Liver (tissue), 3 donors: ENCODE measurements at regions not wholly inside any gene's neighbourhood (a gene's known extent, or its start where the extent isn't known, plus 50 kb on each side); places are given as distances from the start of the nearest gene placed in this dataset.

Experiments used
- CTCF ChIP-seq: fragments of 150-350 bp; IDR thresholded peaks from 2 replicates; pipeline ENCODE4 v1.5.1; 2017; ENCODE audit warnings: improper control_type of control experiment, low read depth, low read length; ENCODE audit not compliant: missing input control
- HNF4G ChIP-seq: IDR thresholded peaks from 2 replicates; pipeline ENCODE4 v1.6.1; 2016; ENCODE audit warnings: antibody characterized with exemption
- REST ChIP-seq: IDR thresholded peaks from 2 replicates; pipeline ENCODE4 v1.6.1; 2016; ENCODE audit warnings: antibody characterized with exemption, mild to moderate bottlenecking
- TAF1 ChIP-seq: conservative IDR thresholded peaks from 2 replicates; pipeline ENCODE4 v1.6.1; 2016; ENCODE audit warnings: antibody characterized with exemption, mild to moderate bottlenecking
- donor health status: healthy.
- donor health status: healthy.

DNA sequence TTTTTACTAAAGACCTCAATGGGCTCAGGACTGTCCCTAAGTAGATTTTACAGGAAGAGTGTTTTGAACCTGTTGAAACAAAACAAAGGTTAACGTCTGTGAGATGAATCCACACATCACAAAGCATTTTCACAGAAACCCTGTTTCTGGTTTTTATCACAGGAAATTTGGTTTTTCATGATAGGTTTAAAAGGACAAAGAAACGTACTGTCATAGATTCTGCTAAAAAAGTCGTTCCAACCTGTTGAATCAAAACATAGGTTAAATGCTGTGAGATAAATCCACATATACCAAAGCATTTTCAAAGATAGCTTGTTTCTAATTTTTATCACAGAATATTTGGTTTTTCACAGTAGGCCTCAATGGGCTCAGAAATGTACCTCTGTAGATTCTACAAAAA is 1531.0 kb downstream of the UQCRFS1 start:
- TF ChIP-seq CTCF = no peak
- no peak for TF ChIP-seq REST
- TF ChIP-seq HNF4G = no peak
- no peak for TF ChIP-seq TAF1
